GM12892 (cell line): ENCODE measurements at regions not wholly inside any gene's neighbourhood (a gene's known extent, or its start where the extent isn't known, plus 50 kb on each side); places are given as distances from the start of the nearest gene placed in this dataset.

Experiments used
- POLR2A ChIP-seq: IDR thresholded peaks from 2 replicates; pipeline ENCODE4 v1.6.1; 2011; ENCODE audit warnings: low read depth, low read length, control low read depth
- POLR2AphosphoS5 ChIP-seq: IDR thresholded peaks from 2 replicates; pipeline ENCODE4 v1.6.1; 2011; ENCODE audit warnings: low read depth, low read length, control low read depth
- TAF1 ChIP-seq: IDR thresholded peaks from 2 replicates; pipeline ENCODE4 v1.6.1; 2011; ENCODE audit warnings: low read depth, mild to moderate bottlenecking, control low read depth, low read length, borderline replicate concordance

DNA sequence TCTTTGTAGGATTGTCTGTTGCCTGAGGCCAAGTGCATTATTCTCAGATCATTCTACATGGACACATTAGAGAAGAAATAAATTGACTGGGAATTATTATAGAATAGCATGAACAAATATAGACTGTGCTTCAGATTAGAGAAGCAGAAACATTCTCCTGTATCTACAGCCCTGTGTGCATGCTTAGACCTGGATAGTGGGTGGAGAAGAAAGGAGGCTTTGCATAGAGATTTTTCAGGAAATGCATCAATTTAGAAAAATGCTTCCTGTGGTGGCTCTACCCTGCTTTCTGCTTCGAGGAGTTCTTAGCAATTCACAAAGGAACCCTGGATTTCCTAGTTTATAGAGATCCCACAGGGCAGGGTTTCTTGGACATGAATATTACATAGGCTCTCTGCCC is 66.7 kb downstream of the IRX1 start:
- no peak for TF ChIP-seq POLR2AphosphoS5
- TF ChIP-seq POLR2A, result no peak
- no peak for TF ChIP-seq TAF1
